ENCODE measurements at regions not wholly inside any gene's neighbourhood (a gene's known extent, or its start where the extent isn't known, plus 50 kb on each side); places are given as distances from the start of the nearest gene placed in this dataset.
"Not testable (repeated sequence)": the region's sequence is repeated elsewhere in the genome, so short reads cannot be mapped to it uniquely, and the experiment has no call there.

DNA sequence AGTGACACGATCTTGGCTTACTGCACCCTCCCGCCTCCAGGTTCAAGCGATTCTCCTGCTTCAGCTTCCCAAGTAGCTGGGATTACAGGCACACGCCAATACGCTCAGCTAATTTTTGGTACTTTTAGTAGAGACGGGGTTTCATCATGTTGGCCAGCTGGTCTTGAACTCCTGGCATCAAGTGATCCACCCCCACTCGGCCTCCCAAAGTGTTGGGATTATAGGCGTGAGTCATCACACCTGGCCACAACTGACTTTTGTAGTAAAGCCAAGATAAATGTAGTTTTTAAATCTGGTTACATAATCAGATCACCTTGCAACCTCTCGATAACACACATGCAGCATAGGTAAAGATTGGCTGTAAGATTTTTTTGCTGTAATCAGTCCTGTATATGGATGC lies 657.5 kb upstream of the DPPA4 start:
- DNase-seq (ENCODE audit: low read depth in 2 of 2), result no peak

GRCh38 chr3:109995377-109995776 lies 658.0 kb upstream of the DPPA4 start:
- no peak for DNase-seq (ENCODE audit: low read depth in 2 of 2)

DNA sequence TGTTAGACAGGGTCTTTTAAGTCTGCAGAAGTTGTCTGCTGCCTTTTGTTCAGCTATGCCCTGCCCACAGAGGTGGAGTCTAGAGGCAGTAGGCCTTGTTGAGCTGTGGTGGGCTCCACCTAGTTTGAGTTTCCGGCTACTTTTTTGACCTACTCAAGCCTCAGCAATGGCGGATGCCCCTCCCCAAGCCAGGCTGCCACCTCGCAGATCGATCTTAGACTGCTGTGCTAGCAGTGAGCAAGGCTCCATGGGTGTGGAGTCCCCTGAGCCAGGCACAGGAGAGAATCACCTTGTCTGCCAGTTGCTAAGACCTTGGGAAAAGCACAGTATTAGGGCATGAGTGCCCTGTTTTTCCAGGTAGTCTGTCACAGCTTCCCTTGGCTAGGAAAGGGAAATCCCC lies 664.6 kb upstream of the DPPA4 start:
- not testable (repeated sequence) for DNase-seq (ENCODE audit: low read depth in 2 of 2)

GRCh38 chr3:110006913-110007312 lies 669.6 kb upstream of the DPPA4 start:
- no peak for DNase-seq (ENCODE audit: low read depth in 2 of 2)

GRCh38 chr3:110015231-110015963 lies 678.1 kb upstream of the DPPA4 start:
- DNase-seq (ENCODE audit: low read depth in 2 of 2), result no peak

DNA sequence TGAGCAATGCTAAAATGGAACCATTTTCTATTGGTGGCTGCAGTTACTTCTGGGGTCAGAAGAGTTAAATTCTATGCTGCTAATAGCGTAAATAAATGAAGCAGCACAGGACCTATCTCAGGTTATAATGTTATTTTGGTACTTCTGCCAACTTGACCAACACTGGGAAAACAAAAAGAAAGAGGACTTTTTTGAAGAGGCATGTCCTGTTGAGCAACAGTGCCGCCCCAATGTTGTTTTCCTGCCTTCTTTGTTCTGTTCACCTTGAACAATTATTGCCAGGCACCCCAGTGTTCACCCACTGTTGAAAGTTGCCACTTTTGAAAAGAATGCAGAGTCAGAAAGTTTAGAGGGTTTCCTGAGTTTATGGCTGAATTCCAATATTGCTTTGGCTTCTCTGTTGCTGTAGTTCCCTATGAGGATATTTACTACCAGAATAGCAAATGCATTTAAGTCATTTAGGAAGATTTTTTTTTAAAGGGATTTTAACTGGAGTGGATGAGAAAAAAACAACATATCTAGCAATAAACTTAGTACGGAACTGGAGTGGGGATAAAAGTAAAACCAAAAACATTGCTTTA lies 679.0 kb upstream of the DPPA4 start:
- no peak for DNase-seq (ENCODE audit: low read depth in 2 of 2)

DNA sequence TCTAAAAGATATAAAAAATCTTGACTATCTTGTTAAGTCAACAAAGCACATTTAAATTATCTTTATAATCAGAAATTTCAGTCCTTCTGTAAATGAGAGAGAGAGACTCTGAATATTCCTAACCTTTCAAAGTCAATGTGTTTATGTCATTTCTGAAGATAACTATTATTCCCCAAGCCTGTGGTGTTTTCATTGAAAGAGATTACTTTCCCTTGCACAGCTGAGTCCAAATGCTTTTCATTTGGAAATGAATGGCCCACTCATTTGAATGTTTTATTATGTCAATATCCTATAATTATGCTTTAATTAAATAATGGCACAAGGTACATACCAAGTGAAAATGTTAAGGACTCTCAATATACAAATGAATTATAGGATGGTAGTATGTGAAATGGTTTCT lies 680.0 kb upstream of the DPPA4 start:
- no peak for DNase-seq (ENCODE audit: low read depth in 2 of 2)

GRCh38 chr3:110021659-110022058 lies 684.3 kb upstream of the DPPA4 start:
- DNase-seq (ENCODE audit: low read depth in 2 of 2), result no peak

DNA sequence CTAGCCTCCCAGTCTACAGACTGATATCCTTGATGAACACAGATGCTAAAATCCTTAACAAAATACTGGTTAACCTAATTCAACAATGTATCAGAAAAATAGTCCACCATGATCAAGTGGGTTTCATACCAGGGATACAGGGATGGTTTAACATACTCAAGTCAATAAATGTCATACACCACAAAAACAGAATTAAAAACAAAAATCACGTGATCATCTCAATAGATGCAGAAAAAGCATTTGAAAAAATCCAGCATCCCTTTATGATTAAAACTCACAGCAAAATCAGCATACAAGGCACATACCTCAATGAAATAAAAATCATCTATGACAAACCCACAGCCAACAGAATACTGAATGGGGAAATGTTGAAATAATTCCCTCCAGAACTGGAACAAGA lies 685.7 kb upstream of the DPPA4 start:
- DNase-seq (ENCODE audit: low read depth in 2 of 2), result not testable (repeated sequence)

DNA sequence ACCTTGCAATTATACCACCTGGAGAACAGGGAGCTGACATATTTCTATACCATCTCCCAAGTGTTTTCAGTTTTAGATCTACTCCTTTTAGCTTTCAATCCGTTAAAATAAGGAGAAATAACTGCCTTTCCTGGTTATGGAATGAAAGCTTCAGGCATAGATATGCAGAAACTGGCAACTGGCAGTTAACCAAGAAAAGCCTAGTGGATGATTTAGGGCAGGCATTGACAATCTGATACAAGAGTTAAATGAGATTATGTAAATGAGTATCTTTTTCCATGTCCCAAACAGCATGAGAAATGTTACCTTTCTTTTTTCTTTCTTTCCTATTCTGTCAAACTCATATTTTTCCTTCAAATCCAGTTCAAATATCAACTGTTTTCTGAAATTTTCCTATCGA lies 689.1 kb upstream of the DPPA4 start:
- DNase-seq (ENCODE audit: low read depth in 2 of 2), result no peak

DNA sequence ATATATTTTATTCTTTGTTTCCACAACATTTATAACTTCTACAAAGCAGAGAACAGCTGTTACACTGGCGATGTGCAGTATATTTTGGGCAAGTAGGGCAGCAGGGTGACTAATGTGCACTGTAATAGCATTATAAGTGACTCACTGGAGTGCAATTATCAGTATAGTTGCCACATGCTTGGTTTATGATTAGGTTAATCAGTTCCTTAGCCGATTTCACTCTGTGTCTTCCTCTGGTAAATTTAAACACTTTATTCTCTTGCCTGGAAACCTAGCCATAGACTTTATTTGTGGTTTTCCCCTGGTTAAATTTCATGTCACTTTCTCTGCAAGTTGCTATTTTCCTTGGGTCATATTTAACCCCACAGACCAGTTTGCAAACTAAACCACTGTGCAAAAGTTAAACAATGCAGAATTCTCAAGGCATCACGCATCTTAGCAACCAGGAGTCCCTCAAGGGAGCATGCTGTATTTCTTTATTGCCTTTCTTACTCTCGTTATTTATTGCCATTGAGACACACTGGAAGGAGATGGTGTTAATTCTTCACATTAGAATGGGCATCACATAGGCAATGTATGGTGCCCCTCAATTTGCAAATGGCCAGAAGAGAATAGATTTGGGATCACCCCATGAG lies 690.2 kb upstream of the DPPA4 start:
- no peak for DNase-seq (ENCODE audit: low read depth in 2 of 2)

GRCh38 chr3:110031975-110032374 lies 694.6 kb upstream of the DPPA4 start:
- DNase-seq (ENCODE audit: low read depth in 2 of 2), result no peak

- no peak for DNase-seq (ENCODE audit: low read depth in 2 of 2)
Observed at GRCh38 chr3:110059431-110059830, 722.1 kb upstream of the DPPA4 start.

- DNase-seq (ENCODE audit: low read depth in 2 of 2), result no peak
Observed at GRCh38 chr3:110062716-110063115, 725.4 kb upstream of the DPPA4 start.

- DNase-seq (ENCODE audit: low read depth in 2 of 2), result no peak
Observed at GRCh38 chr3:110063178-110063577, 725.8 kb upstream of the DPPA4 start.

- no peak for DNase-seq (ENCODE audit: low read depth in 2 of 2)
Observed at GRCh38 chr3:110066206-110066605, 728.9 kb upstream of the DPPA4 start.

- no peak for DNase-seq (ENCODE audit: low read depth in 2 of 2)
Observed at GRCh38 chr3:110067527-110067926, 730.2 kb upstream of the DPPA4 start.

DNA sequence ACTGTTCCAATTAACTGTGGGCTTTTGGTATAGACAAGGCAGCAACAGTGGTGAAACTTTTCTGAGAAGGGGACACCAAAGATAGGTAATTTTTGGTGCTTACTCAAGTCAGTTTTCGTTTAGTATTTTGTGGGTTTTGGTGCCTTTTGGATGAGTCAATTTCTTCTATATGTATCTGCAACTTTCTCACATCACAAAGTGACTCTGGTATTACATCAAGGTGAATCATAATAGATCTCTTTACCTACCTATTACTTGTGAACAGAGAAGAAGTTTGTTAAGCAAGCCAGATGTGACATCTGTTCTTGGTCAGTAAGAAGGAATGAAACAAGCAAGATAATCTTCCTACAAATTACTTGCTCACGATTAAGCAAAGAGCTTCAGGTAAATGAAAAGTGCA lies 732.4 kb upstream of the DPPA4 start:
- no peak for DNase-seq (ENCODE audit: low read depth in 2 of 2)

- no peak for DNase-seq (ENCODE audit: low read depth in 2 of 2)
Observed at GRCh38 chr3:110070161-110070916, 733.0 kb upstream of the DPPA4 start.

DNA sequence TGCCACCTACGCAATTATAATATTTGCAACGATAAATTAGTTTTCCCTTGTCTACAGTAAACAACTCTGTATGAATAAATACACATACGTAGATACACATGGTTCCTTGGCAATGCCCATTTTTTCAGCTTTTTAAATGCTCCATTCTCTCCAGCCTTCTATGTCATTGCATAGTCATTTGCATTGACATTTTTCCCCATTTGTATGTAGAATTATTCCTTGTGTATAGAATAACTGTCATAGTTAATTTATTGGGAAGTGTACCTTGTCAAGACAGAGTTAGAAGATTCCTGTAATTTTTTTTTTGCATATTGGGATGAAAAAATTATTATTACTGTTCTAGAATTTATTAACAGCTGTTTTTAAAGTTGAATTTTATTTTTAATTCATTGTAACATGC lies 736.7 kb upstream of the DPPA4 start:
- DNase-seq (ENCODE audit: low read depth in 2 of 2), result no peak

DNA sequence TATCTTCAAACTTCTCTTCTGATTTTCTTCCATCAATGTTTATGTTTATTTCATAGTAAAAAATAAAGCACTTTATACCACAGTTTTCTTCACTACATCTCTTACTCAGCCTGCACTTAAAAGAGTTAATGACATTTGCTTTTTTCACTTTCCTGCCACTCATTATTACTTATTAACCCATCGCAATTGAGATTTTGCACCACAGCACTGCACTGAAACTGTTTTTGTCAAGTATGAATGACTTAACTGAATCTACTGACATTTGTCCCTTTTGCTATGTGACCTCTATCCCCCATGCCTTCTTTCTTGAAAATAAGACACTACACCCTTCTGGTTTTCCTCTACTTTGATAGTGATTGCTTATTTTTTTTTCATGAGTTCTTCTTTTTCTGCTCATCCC lies 739.7 kb upstream of the DPPA4 start:
- no peak for DNase-seq (ENCODE audit: low read depth in 2 of 2)

DNA sequence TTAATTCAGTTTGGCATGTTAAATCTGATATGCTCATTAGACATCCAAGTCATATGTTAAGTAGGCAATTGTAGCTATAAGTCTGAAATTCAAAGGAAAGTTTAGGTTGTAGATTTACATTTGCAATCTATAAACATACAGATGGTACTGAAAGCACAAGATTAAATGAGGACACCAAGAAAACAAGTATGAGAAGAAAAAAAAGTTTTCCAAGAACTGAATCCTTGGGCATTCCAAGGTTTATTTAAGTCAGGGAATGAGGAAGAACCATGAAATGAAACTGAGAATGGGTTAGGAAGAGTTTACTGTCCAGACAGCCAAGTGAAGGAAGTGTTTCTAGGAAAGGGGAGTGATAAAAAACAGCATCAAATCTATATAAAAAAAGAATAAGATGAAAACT lies 756.1 kb upstream of the DPPA4 start:
- no peak for DNase-seq (ENCODE audit: low read depth in 2 of 2)
